Embryonic facial prominence (tissue), 1 donor: ENCODE measurements at regions not wholly inside any gene's neighbourhood (a gene's known extent, or its start where the extent isn't known, plus 50 kb on each side); places are given as distances from the start of the nearest gene placed in this dataset.

ENCODE experiments used
- DNase-seq: peaks from one replicate; pipeline ENCODE4 v3.0.0-alpha.2; 2016; ENCODE audit errors: extremely low spot score

- DNase-seq: no peak
Measured at GRCh38 chr4:162352580-162353107, 188.8 kb upstream of the FSTL5 start.

DNA sequence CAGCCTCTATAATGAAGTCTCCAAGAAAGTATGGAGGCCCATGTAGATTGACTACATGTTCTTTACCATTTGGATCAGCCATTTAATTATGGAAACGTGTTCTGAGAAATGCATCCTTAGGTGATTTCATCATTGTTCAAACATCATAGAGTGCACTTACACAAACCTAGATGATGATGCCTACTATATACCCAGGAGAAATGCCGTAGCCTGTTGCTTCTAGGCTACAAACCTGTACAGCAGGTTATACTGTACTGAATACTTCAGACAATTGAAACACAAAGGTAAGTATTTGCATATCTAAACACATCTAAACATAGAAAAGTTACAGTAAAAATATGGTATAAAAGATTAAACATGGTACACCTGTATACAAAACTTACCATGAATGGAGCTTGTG lies 186.5 kb upstream of the FSTL5 start:
- DNase-seq: no peak

DNA sequence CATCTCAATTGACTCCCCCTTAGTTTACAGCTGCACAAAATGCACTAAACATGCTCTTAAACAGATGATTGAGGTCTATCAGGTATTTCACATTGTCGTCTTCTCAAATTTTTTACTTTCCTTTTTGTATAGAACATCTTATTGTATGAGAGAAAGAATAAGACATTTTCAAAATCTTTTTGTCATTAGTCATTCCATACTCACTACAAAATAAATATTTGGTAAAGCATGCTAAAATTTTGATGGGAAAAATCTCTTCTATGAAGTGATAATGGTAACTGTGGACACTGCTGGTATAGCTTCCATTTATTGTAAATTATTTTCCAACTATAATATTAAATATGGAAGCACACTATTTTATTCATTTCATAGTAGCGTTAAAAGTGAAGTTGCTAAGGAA lies 185.6 kb upstream of the FSTL5 start:
- no peak for DNase-seq

GRCh38 chr4:162347842-162348213 lies 184.0 kb upstream of the FSTL5 start:
- no peak for DNase-seq

GRCh38 chr4:162347156-162347841 lies 183.5 kb upstream of the FSTL5 start:
- DNase-seq: no peak

GRCh38 chr4:162343967-162344366 lies 180.2 kb upstream of the FSTL5 start:
- no peak for DNase-seq

DNA sequence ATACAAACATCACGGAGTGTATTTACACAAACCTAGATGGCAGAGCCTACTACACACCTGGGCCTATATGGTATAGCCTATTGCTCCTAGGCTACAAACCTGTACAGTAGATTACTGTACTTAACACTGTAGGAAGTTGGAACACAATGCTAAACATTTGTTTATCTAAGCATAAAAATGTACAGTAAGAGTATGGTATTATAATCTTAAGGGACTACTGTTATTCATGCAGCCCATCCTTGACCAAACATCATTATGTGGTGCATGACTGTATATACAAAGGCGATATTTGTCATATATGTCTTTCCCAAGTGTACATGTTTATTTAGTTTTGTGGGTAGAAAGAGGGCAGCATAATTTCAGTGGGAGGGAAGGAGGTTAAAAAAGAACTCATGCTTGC lies 177.7 kb upstream of the FSTL5 start:
- DNase-seq: no peak

- no peak for DNase-seq
Measured at GRCh38 chr4:162323919-162324318, 160.1 kb upstream of the FSTL5 start.

DNA sequence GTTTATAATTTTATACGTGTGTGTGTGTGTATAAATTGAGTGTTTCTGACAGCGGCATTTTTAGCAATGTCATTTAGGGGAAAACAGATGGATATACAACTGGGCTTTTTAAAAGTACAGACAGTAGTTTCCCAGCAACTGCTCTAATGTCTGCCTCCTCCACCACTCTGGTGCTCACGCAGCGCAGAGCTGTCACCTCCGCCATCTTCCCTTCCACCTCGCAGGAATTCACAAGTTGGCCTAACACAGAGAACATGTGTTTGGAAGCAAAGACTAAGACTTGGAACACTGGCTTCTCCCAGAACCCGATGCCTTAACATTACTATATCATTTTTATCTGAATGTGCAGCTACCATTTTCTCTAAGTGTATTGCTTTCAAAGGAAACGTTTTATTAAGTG lies 158.3 kb upstream of the FSTL5 start:
- DNase-seq: no peak

- DNase-seq: no peak
Measured at GRCh38 chr4:162285753-162286152, 122.0 kb upstream of the FSTL5 start.

DNA sequence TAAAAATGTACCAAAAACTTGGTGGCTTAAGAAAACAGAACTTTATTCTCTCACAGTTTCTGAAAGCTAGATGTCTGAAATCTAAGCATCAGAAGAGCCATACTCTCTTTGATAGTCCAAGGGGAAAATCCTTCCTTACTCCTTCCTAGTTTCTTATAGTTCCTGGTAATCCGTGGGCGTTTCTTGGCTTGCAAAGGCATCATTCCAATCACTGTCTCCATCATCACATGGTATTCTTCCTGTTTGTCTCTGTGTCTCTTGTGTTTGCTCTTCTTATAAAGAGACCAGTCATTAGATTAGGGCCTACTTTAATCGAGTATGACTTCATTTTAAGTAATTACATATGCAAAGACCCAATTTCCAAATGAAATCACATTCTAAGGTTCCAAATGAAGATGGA lies 118.9 kb upstream of the FSTL5 start:
- DNase-seq: no peak

DNA sequence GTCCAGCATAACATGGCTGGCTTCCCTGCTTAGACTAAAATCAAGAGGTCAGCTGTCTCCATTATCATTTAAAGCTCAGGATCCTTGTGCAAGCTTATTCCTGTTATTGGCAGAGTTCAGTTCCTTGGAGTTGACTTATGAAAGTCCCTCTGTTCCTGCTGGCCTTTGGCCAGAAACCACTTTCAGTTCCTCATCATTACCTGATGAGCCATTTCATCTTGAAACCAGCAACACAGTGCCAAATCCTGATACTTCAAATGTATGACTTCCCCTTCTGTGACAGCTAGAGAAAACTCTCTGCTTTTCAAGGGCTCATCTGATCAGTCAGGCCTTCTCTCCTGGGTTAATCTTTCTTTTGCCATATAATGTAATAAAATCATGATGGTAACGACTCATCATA lies 110.6 kb upstream of the FSTL5 start:
- no peak for DNase-seq

DNA sequence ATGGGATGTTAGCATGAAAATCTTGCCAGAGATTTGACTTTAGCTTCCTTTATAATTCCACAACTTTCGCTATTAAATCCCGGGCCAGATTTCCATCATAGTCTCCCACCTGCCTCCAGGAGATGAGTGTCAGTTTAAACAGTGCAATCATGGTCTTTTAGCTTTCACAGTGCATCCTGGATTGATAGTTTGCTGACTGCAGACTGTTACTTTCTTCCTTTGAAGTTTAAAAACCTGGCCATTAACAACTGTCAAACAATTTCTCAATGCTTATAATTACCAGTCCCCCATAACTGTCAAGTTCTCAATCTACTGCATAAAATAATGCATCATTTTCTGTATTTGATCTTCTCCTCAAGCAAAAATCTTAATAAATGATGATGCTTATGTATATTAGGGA lies 108.4 kb upstream of the FSTL5 start:
- DNase-seq: no peak

- no peak for DNase-seq
Measured at GRCh38 chr4:162268911-162269310, 105.1 kb upstream of the FSTL5 start.

GRCh38 chr4:162265802-162266201 lies 102.0 kb upstream of the FSTL5 start:
- no peak for DNase-seq

GRCh38 chr4:162245051-162245450 lies 81.3 kb upstream of the FSTL5 start:
- no peak for DNase-seq

- no peak for DNase-seq
Measured at GRCh38 chr4:162241857-162242256, 78.1 kb upstream of the FSTL5 start.

GRCh38 chr4:162239992-162240769 lies 76.4 kb upstream of the FSTL5 start:
- no peak for DNase-seq

DNA sequence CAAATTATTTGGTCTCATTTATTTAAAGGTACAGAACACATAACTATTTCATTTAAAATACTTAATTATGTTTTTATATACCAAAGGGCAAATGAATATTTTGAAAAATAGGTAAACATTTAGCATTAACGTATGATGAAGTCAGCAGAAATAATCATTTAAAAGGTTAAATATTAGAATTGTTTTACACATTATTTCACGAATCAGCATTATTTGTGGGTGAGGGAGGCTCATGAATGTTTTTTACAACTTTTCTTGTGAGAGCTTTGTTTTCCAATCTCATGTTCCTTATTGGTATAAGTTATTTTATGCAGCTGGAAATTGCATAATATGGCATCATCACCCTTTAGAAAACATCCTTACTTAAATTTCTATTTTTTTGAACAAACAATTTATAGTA lies 73.9 kb upstream of the FSTL5 start:
- no peak for DNase-seq

DNA sequence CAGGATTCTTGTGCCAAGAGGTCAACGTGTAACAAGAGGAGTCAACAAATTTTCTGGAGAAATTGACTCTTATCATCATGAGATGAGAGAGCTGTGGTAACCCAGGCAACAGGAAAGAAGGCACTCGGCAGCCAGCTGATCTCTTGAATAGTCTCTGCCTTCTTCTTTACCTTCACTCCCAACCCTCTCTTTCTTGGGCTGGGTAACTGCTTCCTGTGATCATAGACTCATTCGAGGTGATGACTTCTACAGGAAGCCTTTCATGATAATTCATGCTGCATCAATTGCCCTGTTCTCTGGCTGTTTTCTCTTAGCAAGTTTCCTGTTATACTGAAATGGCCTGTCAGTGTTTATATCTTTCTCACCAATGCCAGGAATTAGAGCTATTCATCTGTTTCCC lies 70.8 kb upstream of the FSTL5 start:
- DNase-seq: no peak

- DNase-seq: no peak
Measured at GRCh38 chr4:162232349-162232748, 68.5 kb upstream of the FSTL5 start.

DNA sequence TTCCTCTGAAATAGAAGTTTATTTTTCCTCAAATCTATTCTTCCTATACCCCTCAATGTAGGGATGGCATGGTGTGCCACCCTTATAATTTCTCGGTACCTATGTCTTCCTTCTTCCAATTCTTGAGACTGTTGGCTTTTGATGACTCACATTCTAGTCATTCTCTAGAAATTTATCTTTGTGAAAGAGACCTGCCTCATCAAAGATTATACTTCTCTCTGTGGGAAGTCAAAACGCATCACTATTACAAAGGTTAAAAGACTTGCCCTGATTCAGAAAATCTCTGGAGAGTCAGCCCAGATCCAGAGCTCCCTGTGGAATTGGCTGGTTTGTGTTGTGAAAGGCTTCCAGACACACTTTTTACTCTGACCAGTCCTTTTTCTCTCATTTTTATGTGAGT lies 65.9 kb upstream of the FSTL5 start:
- no peak for DNase-seq

- DNase-seq: no peak
Measured at GRCh38 chr4:162221148-162221547, 57.3 kb upstream of the FSTL5 start.
